ENCODE measurements at regions not wholly inside any gene's neighbourhood (a gene's known extent, or its start where the extent isn't known, plus 50 kb on each side); places are given as distances from the start of the nearest gene placed in this dataset.

DNA sequence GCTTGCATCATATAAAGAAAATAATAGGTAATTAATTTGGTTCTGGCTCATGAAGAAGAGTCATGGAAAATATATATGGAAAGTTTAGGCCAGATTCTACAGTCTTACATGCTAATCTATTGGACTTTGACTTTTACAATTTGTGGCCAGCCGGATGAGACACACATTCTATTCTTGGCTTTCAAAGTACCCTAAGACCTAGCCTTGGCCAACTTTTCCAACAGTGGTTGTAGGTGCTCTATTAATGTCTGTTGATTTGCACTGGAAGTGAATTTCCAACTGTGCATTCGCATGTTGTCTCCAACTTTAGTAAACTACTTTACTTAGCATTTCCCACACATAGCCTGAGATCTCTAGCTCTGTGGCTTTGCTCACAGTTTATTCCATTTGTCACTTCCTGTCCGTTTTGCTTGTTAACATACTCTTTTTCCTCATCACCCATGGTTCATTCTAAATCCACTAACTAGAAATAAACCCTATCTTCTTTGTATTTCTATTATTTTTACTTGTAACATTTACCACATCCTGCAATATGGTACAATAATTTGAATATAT is 644.0 kb downstream of the PTPRC start:
- TF ChIP-seq FOXP2 (optimal IDR thresholded peaks at IDR 0.05; ENCODE audit: borderline replicate concordance, extremely low read depth, extremely low read length, insufficient read depth) (no peak), TAF1 (IDR thresholded peaks at IDR 0.05; ENCODE audit: borderline replicate concordance, insufficient read depth, low read length) (no peak), SIN3A (IDR thresholded peaks at IDR 0.05; ENCODE audit: borderline replicate concordance, insufficient read depth, low read length) (no peak), POLR2AphosphoS5 (IDR thresholded peaks at IDR 0.05; ENCODE audit: low read depth, low read length) (no peak)
- TF ChIP-seq, protein P1, sequence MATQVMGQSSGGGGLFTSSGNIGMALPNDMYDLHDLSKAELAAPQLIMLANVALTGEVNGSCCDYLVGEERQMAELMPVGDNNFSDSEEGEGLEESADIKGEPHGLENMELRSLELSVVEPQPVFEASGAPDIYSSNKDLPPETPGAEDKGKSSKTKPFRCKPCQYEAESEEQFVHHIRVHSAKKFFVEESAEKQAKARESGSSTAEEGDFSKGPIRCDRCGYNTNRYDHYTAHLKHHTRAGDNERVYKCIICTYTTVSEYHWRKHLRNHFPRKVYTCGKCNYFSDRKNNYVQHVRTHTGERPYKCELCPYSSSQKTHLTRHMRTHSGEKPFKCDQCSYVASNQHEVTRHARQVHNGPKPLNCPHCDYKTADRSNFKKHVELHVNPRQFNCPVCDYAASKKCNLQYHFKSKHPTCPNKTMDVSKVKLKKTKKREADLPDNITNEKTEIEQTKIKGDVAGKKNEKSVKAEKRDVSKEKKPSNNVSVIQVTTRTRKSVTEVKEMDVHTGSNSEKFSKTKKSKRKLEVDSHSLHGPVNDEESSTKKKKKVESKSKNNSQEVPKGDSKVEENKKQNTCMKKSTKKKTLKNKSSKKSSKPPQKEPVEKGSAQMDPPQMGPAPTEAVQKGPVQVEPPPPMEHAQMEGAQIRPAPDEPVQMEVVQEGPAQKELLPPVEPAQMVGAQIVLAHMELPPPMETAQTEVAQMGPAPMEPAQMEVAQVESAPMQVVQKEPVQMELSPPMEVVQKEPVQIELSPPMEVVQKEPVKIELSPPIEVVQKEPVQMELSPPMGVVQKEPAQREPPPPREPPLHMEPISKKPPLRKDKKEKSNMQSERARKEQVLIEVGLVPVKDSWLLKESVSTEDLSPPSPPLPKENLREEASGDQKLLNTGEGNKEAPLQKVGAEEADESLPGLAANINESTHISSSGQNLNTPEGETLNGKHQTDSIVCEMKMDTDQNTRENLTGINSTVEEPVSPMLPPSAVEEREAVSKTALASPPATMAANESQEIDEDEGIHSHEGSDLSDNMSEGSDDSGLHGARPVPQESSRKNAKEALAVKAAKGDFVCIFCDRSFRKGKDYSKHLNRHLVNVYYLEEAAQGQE (IDR thresholded peaks at IDR 0.05; ENCODE audit: insufficient read depth in 1 of 2, low read depth in 2 of 2, low read length in 2 of 2), result no peak

DNA sequence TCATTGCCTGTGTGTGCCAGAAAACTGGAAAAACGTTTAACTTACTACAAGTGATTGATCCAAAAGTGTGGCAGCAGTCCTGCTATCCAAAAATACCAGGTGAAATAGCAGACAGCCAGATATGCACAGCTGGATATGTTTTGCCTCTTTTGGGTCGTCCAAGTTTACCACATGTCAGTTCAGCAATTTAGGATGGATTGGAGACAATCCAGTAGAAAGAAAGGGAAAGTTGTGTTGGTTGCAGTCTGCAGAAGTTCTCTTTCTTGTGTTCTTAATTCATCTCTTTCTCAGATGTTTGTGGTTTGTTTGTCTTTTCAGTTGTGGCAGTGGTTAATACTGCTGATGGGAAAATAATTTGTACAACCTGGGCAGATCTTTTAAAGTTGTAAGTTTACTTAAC is 645.0 kb downstream of the PTPRC start:
- TF ChIP-seq POLR2AphosphoS5 (IDR thresholded peaks at IDR 0.05; ENCODE audit: low read depth, low read length), result no peak
- TF ChIP-seq, protein P1 (IDR thresholded peaks at IDR 0.05; ENCODE audit: insufficient read depth in 1 of 2, low read depth in 2 of 2, low read length in 2 of 2), result no peak

DNA sequence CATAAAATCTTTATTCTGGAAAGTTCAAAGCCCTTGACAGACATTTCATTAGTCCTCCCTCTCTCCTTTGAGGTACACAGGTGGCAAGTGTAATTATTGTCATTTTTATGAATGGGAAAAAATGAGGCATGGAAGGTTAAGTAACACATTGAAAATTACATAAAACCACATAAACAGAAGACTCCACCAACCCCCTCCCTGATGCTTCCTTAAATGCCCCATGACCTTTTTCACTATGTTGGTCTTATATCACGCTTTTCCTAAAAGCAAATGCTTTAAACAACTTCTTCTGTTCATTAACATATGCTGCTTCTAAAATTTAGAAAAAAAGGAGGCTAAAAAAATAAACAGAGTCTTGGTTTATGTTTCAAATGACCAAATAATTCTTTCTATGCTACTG is 648.4 kb downstream of the PTPRC start:
- TF ChIP-seq, protein P1 (IDR thresholded peaks at IDR 0.05; ENCODE audit: insufficient read depth in 1 of 2, low read depth in 2 of 2, low read length in 2 of 2), result no peak
- no peak for TF ChIP-seq TAF1 (IDR thresholded peaks at IDR 0.05; ENCODE audit: borderline replicate concordance, insufficient read depth, low read length)
- TF ChIP-seq FOXP2 (optimal IDR thresholded peaks at IDR 0.05; ENCODE audit: borderline replicate concordance, extremely low read depth, extremely low read length, insufficient read depth), result no peak
- no peak for TF ChIP-seq POLR2AphosphoS5 (IDR thresholded peaks at IDR 0.05; ENCODE audit: low read depth, low read length)
- TF ChIP-seq SIN3A (IDR thresholded peaks at IDR 0.05; ENCODE audit: borderline replicate concordance, insufficient read depth, low read length), result no peak

DNA sequence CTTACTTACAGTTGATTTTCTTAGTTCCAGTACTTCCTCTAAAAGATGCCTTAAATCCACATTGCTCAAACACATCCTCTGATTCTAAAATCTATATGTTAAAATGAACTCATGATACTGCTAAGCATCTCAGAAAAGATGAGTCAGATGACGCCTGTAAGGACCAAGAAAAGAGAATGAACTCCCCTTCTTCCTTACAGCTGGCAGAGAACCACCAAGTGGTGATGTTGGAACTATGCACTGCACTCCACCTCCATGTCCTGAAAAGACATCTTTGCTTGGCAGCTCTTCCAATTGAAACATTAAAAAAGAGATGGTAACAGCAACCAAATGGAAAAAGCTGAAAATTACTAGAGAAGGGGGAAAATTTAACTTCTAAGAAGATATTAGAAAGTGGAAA is 648.8 kb downstream of the PTPRC start:
- TF ChIP-seq, protein P1 (IDR thresholded peaks at IDR 0.05; ENCODE audit: insufficient read depth in 1 of 2, low read depth in 2 of 2, low read length in 2 of 2), result no peak
- TF ChIP-seq POLR2AphosphoS5 (IDR thresholded peaks at IDR 0.05; ENCODE audit: low read depth, low read length) (no peak), FOXP2 (optimal IDR thresholded peaks at IDR 0.05; ENCODE audit: borderline replicate concordance, extremely low read depth, extremely low read length, insufficient read depth) (no peak), SIN3A (IDR thresholded peaks at IDR 0.05; ENCODE audit: borderline replicate concordance, insufficient read depth, low read length) (no peak), TAF1 (IDR thresholded peaks at IDR 0.05; ENCODE audit: borderline replicate concordance, insufficient read depth, low read length) (no peak)

DNA sequence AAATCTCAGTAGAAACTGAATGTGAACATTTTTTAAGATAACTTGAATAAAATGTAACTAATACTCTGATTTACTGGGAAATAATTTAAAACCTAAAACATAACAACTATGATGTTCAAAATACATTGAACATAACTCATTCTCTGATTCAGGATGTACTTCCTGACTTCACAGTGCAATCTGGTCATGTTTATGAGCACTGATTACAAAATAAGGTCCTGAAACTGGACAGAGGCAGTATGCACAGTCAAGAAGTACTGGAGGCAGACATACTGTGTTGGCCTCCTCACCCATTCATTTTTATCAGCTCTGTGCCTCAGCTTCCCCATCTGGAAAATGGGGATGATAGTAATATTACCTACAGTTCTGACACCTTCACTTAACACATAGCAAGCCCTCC is 651.3 kb downstream of the PTPRC start:
- TF ChIP-seq, protein P1 (IDR thresholded peaks at IDR 0.05; ENCODE audit: insufficient read depth in 1 of 2, low read depth in 2 of 2, low read length in 2 of 2), result 0 out of 4 replicates have a peak, but pooled peaks of 1 of the 2 experiments have one; percentile 22
- TF ChIP-seq SIN3A (IDR thresholded peaks at IDR 0.05; ENCODE audit: borderline replicate concordance, insufficient read depth, low read length), result no peak

Data from PFSK-1 (cell line).